Vagina (tissue), 2 donors: ENCODE measurements at regions not wholly inside any gene's neighbourhood (a gene's known extent, or its start where the extent isn't known, plus 50 kb on each side); places are given as distances from the start of the nearest gene placed in this dataset.

Source experiments
- POLR2A ChIP-seq, 2 donors: fragments of 450-650 bp; IDR thresholded peaks; one replicate each; pipeline ENCODE4 v1.6.1; 2017; ENCODE audit warnings: antibody characterized with exemption in 2 of 2, mild to moderate bottlenecking in 2 of 2, moderate library complexity in 2 of 2
- TF ChIP-seq, protein P1 (sequence below), 3 experiments: fragments of 450-650 bp in 2 of 3; fragments of 200-600 bp in 1 of 3; sonication (generic) in 1 of 3; IDR thresholded peaks; one replicate each; pipeline ENCODE4 v1.5.1; 2017 to 2019; ENCODE audit warnings: antibody characterized with exemption in 3 of 3, mild to moderate bottlenecking in 2 of 3, moderate library complexity in 2 of 3

GRCh38 chr14:80101835-80102234 is 109.5 kb downstream of the DIO2 start:
- TF ChIP-seq, protein P1, sequence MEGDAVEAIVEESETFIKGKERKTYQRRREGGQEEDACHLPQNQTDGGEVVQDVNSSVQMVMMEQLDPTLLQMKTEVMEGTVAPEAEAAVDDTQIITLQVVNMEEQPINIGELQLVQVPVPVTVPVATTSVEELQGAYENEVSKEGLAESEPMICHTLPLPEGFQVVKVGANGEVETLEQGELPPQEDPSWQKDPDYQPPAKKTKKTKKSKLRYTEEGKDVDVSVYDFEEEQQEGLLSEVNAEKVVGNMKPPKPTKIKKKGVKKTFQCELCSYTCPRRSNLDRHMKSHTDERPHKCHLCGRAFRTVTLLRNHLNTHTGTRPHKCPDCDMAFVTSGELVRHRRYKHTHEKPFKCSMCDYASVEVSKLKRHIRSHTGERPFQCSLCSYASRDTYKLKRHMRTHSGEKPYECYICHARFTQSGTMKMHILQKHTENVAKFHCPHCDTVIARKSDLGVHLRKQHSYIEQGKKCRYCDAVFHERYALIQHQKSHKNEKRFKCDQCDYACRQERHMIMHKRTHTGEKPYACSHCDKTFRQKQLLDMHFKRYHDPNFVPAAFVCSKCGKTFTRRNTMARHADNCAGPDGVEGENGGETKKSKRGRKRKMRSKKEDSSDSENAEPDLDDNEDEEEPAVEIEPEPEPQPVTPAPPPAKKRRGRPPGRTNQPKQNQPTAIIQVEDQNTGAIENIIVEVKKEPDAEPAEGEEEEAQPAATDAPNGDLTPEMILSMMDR (IDR thresholded peaks at IDR 0.05), result no peak
- no peak for TF ChIP-seq POLR2A (IDR thresholded peaks at IDR 0.05)
